ENCODE measurements at regions not wholly inside any gene's neighbourhood (a gene's known extent, or its start where the extent isn't known, plus 50 kb on each side); places are given as distances from the start of the nearest gene placed in this dataset.

DNA sequence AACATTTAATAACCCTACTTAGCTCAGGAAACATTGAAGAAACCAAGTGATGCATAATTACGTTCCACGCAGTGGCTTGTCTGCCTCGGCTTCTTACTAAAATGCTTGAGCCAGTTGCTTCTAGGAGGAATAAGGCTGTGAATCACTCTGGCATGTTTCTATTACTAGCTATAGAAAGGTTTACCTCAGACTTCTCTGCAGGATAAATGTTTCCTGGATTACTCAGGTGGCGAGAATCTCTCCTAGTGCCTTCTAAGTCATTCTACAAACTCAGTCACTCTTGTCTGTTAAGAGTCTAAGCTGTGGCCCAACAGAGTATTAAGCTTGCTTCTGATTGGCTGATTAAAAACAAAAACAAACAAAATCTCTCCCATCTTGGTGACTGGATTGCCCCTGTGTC lies 92.0 kb upstream of the RALGPS2 start:
- TF ChIP-seq, protein P1, sequence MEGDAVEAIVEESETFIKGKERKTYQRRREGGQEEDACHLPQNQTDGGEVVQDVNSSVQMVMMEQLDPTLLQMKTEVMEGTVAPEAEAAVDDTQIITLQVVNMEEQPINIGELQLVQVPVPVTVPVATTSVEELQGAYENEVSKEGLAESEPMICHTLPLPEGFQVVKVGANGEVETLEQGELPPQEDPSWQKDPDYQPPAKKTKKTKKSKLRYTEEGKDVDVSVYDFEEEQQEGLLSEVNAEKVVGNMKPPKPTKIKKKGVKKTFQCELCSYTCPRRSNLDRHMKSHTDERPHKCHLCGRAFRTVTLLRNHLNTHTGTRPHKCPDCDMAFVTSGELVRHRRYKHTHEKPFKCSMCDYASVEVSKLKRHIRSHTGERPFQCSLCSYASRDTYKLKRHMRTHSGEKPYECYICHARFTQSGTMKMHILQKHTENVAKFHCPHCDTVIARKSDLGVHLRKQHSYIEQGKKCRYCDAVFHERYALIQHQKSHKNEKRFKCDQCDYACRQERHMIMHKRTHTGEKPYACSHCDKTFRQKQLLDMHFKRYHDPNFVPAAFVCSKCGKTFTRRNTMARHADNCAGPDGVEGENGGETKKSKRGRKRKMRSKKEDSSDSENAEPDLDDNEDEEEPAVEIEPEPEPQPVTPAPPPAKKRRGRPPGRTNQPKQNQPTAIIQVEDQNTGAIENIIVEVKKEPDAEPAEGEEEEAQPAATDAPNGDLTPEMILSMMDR (IDR thresholded peaks at IDR 0.05) = no peak
- no peak for TF ChIP-seq EZH2 (IDR thresholded peaks at IDR 0.05; ENCODE audit: borderline replicate concordance, insufficient read depth, low read depth, low read length, poor library complexity, severe bottlenecking)
